SK-N-SH (cell line): ENCODE measurements at regions not wholly inside any gene's neighbourhood (a gene's known extent, or its start where the extent isn't known, plus 50 kb on each side); places are given as distances from the start of the nearest gene placed in this dataset.

ENCODE experiments used
- CTCF ChIA-PET: fragments of 300-600, 350-600 bp; formaldehyde crosslinking; extraction: SDS; loops from one replicate; lab custom pipeline; 2021; lab: Yijun Ruan, JAX
- POLR2A ChIA-PET: fragments of 350-600 bp; sonication (Branson Sonifier 250); formaldehyde crosslinking; extraction: SDS; loops from one replicate; lab custom pipeline; 2020; ENCODE audit warnings: antibody characterized with exemption, inconsistent platforms; lab: Yijun Ruan, JAX
- DNase-seq: peaks from one replicate; pipeline ENCODE4 v3.0.0; 2012
- H2AFZ ChIP-seq: fragments of 200-600 bp; sonication (generic); 2 replicates; pipeline ENCODE4 v1.8.1; 2016; ENCODE audit warnings: antibody characterized with exemption, mild to moderate bottlenecking, low read depth
- H3F3A ChIP-seq: fragments of 200-600 bp; sonication (generic); replicated peaks from 2 replicates; pipeline ENCODE3; 2016; ENCODE audit warnings: antibody characterized with exemption, mild to moderate bottlenecking; ENCODE audit not compliant: insufficient read depth
- H3K27ac ChIP-seq, 2 experiments: fragments of 200-500 bp in 1 of 2; fragments of 200-600 bp in 1 of 2; sonication (Bioruptor generic) in 1 of 2; sonication (generic), shearing (Covaris generic) in 1 of 2; 2 replicates each; pipeline versions ENCODE4 v1.5.1 to v1.6.1; 2014 to 2016; ENCODE audit warnings: low read depth in 2 of 2, inconsistent platforms in 1 of 2, low read length in 1 of 2, mild to moderate bottlenecking in 1 of 2, mixed read lengths in 1 of 2
- H3K27me3 ChIP-seq: fragments of 200-600 bp; sonication (generic), shearing (Covaris generic); 2 replicates; pipeline ENCODE4 v1.6.1; 2016; ENCODE audit warnings: mixed run types; ENCODE audit not compliant: insufficient read depth
- H3K36me3 ChIP-seq, 2 experiments: fragments of 200-500 bp in 1 of 2; fragments of 200-600 bp in 1 of 2; sonication (Bioruptor generic) in 1 of 2; sonication (generic) in 1 of 2; replicated peaks in 1 of 2; 2 replicates each; pipeline versions ENCODE3 to v1.5.1; 2014 to 2016; ENCODE audit warnings: low read length in 1 of 2, mild to moderate bottlenecking in 1 of 2; ENCODE audit not compliant: insufficient read depth in 2 of 2, control insufficient read depth in 1 of 2
- H3K4me1 ChIP-seq, 2 experiments: fragments of 200-500 bp in 1 of 2; fragments of 200-600 bp in 1 of 2; sonication (Bioruptor generic) in 1 of 2; sonication (generic), shearing (Covaris generic) in 1 of 2; 2 replicates each; pipeline versions ENCODE4 v1.5.1 to v1.6.1; 2014 to 2016; ENCODE audit warnings: low read depth in 1 of 2, low read length in 1 of 2, mixed run types in 1 of 2; ENCODE audit not compliant: insufficient read depth in 2 of 2, control insufficient read depth in 1 of 2
- H3K4me2 ChIP-seq: fragments of 200-600 bp; sonication (generic), shearing (Covaris generic); 2 replicates; pipeline ENCODE4 v1.6.1; 2017; ENCODE audit warnings: mixed run types
- H3K4me3 ChIP-seq, 2 experiments: fragments of 200-500 bp in 1 of 2; fragments of 200-600 bp in 1 of 2; sonication (Bioruptor generic) in 1 of 2; sonication (generic), shearing (Covaris generic) in 1 of 2; 2 replicates each; pipeline versions ENCODE4 v1.5.1 to v1.8.1; 2014 to 2016; ENCODE audit warnings: low read depth in 2 of 2, inconsistent platforms in 1 of 2, low read length in 1 of 2, mild to moderate bottlenecking in 1 of 2, mixed read lengths in 1 of 2, moderate library complexity in 1 of 2
- H3K79me2 ChIP-seq: fragments of 200-600 bp; sonication (generic); 2 replicates; pipeline ENCODE4 v1.8.1; 2017; ENCODE audit warnings: mild to moderate bottlenecking; ENCODE audit not compliant: insufficient read depth
- H3K9ac ChIP-seq: fragments of 200-600 bp; sonication (generic); 2 replicates; pipeline ENCODE4 v1.6.1; 2017; ENCODE audit warnings: mixed run types
- H3K9me2 ChIP-seq: fragments of 200-600 bp; sonication (generic); 2 replicates; pipeline ENCODE4 v1.6.1; 2017; ENCODE audit warnings: mixed run types
- H3K9me3 ChIP-seq: fragments of 200-600 bp; sonication (generic); 2 replicates; pipeline ENCODE4 v1.6.1; 2017; ENCODE audit warnings: mixed run types, mild to moderate bottlenecking, moderate library complexity
- H4K20me1 ChIP-seq: fragments of 200-600 bp; sonication (generic); 2 replicates; pipeline ENCODE4 v1.6.1; 2017; ENCODE audit warnings: mild to moderate bottlenecking, mixed run types; ENCODE audit not compliant: insufficient read depth
- EP300 ChIP-seq, 2 experiments: IDR thresholded peaks; 2 replicates each; pipeline versions ENCODE4 v1.4.0 to v1.6.1; 2012; ENCODE audit warnings: borderline replicate concordance in 1 of 2, low read depth in 1 of 2, low read length in 1 of 2
- FOXM1 ChIP-seq: IDR thresholded peaks from 2 replicates; pipeline ENCODE4 v1.4.0; 2012; ENCODE audit warnings: low read depth, mild to moderate bottlenecking
- GABPA ChIP-seq: IDR thresholded peaks from 2 replicates; pipeline ENCODE4 v1.4.0; 2012; ENCODE audit warnings: low read depth, mild to moderate bottlenecking
- GATA2 ChIP-seq: sonication (generic); formaldehyde crosslinking; IDR thresholded peaks from 2 replicates; pipeline ENCODE4 v1.5.0; 2020; ENCODE audit warnings: mild to moderate bottlenecking, missing genetic modification reagents
- JUND ChIP-seq: IDR thresholded peaks from 2 replicates; pipeline ENCODE4 v1.4.0; 2012
- MXI1 ChIP-seq: IDR thresholded peaks from 2 replicates; pipeline ENCODE4 v1.6.1; 2012; ENCODE audit warnings: mild to moderate bottlenecking, low read depth, low read length, improper control_type of control experiment
- NFIC ChIP-seq: IDR thresholded peaks from 2 replicates; pipeline ENCODE4 v1.4.0; 2012; ENCODE audit warnings: borderline replicate concordance
- NRF1 ChIP-seq: IDR thresholded peaks from 2 replicates; pipeline ENCODE4 v1.6.1; 2012; ENCODE audit warnings: low read depth, mild to moderate bottlenecking, low read length
- PBX3 ChIP-seq: IDR thresholded peaks from 2 replicates; pipeline ENCODE4; 2012
- REST ChIP-seq: IDR thresholded peaks from 2 replicates; pipeline ENCODE4 v1.6.1; 2012; ENCODE audit warnings: mild to moderate bottlenecking, low read depth, low read length, moderate library complexity
- TAF1 ChIP-seq: IDR thresholded peaks from 2 replicates; pipeline ENCODE4 v1.6.1; 2012; ENCODE audit warnings: low read depth, mild to moderate bottlenecking, low read length, moderate library complexity, borderline replicate concordance
- USF2 ChIP-seq: fragments of 150-350 bp; IDR thresholded peaks from 2 replicates; pipeline ENCODE4 v1.6.1; 2017; ENCODE audit warnings: antibody characterized with exemption, low read length, low read depth, borderline replicate concordance
- ZBTB33 ChIP-seq: IDR thresholded peaks from 2 replicates; pipeline ENCODE4 v1.4.0; 2012; ENCODE audit warnings: low read depth, borderline replicate concordance
- WGBS: methylation state at CpG from one replicate; pipeline ENCODE4 v1.1.6; 2017; ENCODE audit warnings: low lambda C conversion rate; 5-methylcytosine and 5-hydroxymethylcytosine counted together

- ChIA-PET POLR2A (no interaction called here), CTCF (no interaction called here)
- no peaks in the 10 kb centered on the region for H3F3A ChIP-seq
- H3K9me2 ChIP-seq = no peaks in the 10 kb centered on the region
- no peak overlapping the region for H3K9ac ChIP-seq
- 0% methylated on average over 2 of the region's 2 CpGs for WGBS
- DNase-seq = no peak
- H3K27me3 ChIP-seq = no peaks in the 10 kb centered on the region
- TF ChIP-seq GABPA (no peak), FOXM1 (no peak), TAF1 (no peak), GATA2 (no peak), ZBTB33 (no peak), USF2 (no peak), MXI1 (no peak), REST (no peak), PBX3 (no peak), NFIC (no peak), JUND (no peak), EP300 (IDR thresholded peaks at IDR 0.05; ENCODE audit: borderline replicate concordance in 1 of 2, low read depth in 1 of 2, low read length in 1 of 2) (no peak), NRF1 (no peak)
- no peaks in the 10 kb centered on the region for H3K36me3 ChIP-seq
- no peak overlapping the region for H3K4me3 ChIP-seq
- no peak overlapping the region for H3K27ac ChIP-seq
- no peaks in the 10 kb centered on the region; the same call in 1 of the 2 replicates for H3K79me2 ChIP-seq
- no peak overlapping the region for H2AFZ ChIP-seq
- no peaks in the 10 kb centered on the region for H3K9me3 ChIP-seq
- H3K4me1 ChIP-seq = no peaks in the 10 kb centered on the region
- H4K20me1 ChIP-seq = no peaks in the 10 kb centered on the region
- H3K4me2 ChIP-seq = no peak overlapping the region
Measured at GRCh38 chr13:57375876-57376275, 208.9 kb downstream of the PRR20E start.
